ENCODE measurements at regions not wholly inside any gene's neighbourhood (a gene's known extent, or its start where the extent isn't known, plus 50 kb on each side); places are given as distances from the start of the nearest gene placed in this dataset.

DNA sequence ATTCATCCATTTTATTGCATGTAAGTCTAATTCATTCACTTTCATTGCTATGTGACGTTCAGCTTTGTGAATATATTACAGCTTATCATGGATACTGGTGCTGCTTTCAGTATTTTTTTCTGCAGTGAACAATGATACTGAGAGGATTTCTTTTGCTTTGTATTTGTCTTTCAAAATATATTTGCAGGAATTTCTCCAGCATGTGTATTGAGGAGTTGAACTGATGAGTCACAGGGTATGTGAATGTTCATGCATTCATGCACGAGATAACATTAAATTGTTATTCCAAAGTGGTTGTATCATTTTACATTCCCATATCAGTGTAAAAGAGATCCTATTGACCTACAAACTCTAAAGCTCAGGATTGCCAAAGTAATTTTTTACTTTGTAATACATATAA lies 283.8 kb upstream of the ARSJ start:
- no peak for DNase-seq
- H3K27ac ChIP-seq (ENCODE audit: low read depth, low read length) = no peak overlapping the region
- no peaks in the 10 kb centered on the region for H3K4me1 ChIP-seq (ENCODE audit: insufficient read depth, low read length)
- Mint-ChIP-seq H3K27ac (no peak overlapping the region), H3K9me3 (no peaks in the 10 kb centered on the region), H3K27me3 (peaks cover 0 to 1% of the 10 kb centered on the region in 2 donors), H3K36me3 (no peaks in the 10 kb centered on the region), H3K4me3 (no peak overlapping the region), H3K4me1 (no peaks in the 10 kb centered on the region)
- no peaks in the 10 kb centered on the region for H3K9me3 ChIP-seq (ENCODE audit: low read length)
- POLR2A ChIA-PET = no interaction called here
- CTCF ChIA-PET = no interaction called here
- H3K4me3 ChIP-seq (ENCODE audit: low read length) = no peak overlapping the region
- no peaks in the 10 kb centered on the region for H3K27me3 ChIP-seq (ENCODE audit: insufficient read depth, low read length, poor library complexity, severe bottlenecking)
- H3K36me3 ChIP-seq (ENCODE audit: insufficient read depth, low read length) = no peaks in the 10 kb centered on the region

GRCh38 chr4:114264452-114264851 lies 285.0 kb upstream of the ARSJ start:
- H3K9me3 Mint-ChIP-seq = no peaks in the 10 kb centered on the region
- Histone ChIP-seq H3K4me1 (ENCODE audit: insufficient read depth, low read length) (no peaks in the 10 kb centered on the region), H3K9me3 (ENCODE audit: low read length) (no peaks in the 10 kb centered on the region), H3K27ac (ENCODE audit: low read depth, low read length) (no peak overlapping the region), H3K4me3 (ENCODE audit: low read length) (no peak overlapping the region), H3K27me3 (ENCODE audit: insufficient read depth, low read length, poor library complexity, severe bottlenecking) (no peaks in the 10 kb centered on the region), H3K36me3 (ENCODE audit: insufficient read depth, low read length) (no peaks in the 10 kb centered on the region)
- no peaks in the 10 kb centered on the region for H3K4me1 Mint-ChIP-seq
- POLR2A ChIA-PET = no interaction called here
- CTCF ChIA-PET = no interaction called here
- DNase-seq = no peak
- H3K27ac Mint-ChIP-seq = no peak overlapping the region
- H3K36me3 Mint-ChIP-seq = no peaks in the 10 kb centered on the region
- H3K4me3 Mint-ChIP-seq = no peak overlapping the region
- H3K27me3 Mint-ChIP-seq = peaks cover 0 to 1% of the 10 kb centered on the region in 2 donors

DNA sequence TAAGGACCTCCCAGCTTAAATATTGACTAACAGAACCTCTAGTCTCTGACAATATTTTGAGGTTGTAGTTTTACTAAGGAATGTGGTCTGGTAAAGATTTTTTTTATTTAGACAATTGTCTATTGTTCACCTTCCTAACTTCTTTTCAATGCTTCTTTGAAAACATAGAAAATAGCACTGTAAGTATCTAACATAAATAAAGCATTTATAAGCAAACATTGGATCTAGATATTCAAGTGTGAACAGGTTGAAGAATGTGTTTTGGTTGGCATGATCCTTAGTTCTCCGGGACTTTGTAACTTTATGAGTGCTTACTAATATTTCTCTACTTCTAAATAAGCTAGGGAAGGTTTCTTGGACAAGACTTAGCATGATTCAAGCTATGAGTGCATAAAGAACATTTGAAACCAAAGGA lies 285.4 kb upstream of the ARSJ start:
- H3K27me3 Mint-ChIP-seq = peaks cover 0 to 1% of the 10 kb centered on the region in 2 donors
- no peaks in the 10 kb centered on the region for H3K9me3 Mint-ChIP-seq
- POLR2A ChIA-PET = no interaction called here
- Histone ChIP-seq H3K4me3 (ENCODE audit: low read length) (no peak overlapping the region), H3K27ac (ENCODE audit: low read depth, low read length) (no peak overlapping the region), H3K4me1 (ENCODE audit: insufficient read depth, low read length) (no peaks in the 10 kb centered on the region), H3K9me3 (ENCODE audit: low read length) (no peaks in the 10 kb centered on the region), H3K36me3 (ENCODE audit: insufficient read depth, low read length) (no peaks in the 10 kb centered on the region), H3K27me3 (ENCODE audit: insufficient read depth, low read length, poor library complexity, severe bottlenecking) (no peaks in the 10 kb centered on the region)
- H3K4me1 Mint-ChIP-seq = no peaks in the 10 kb centered on the region
- no peak overlapping the region for H3K27ac Mint-ChIP-seq
- H3K36me3 Mint-ChIP-seq = no peaks in the 10 kb centered on the region
- CTCF ChIA-PET = no interaction called here
- no peak overlapping the region for H3K4me3 Mint-ChIP-seq
- no peak for DNase-seq

GRCh38 chr4:114265342-114265741 lies 285.9 kb upstream of the ARSJ start:
- H3K4me1 ChIP-seq (ENCODE audit: insufficient read depth, low read length) = no peaks in the 10 kb centered on the region
- Mint-ChIP-seq H3K36me3 (no peaks in the 10 kb centered on the region), H3K9me3 (no peaks in the 10 kb centered on the region), H3K27me3 (peaks cover 0 to 1% of the 10 kb centered on the region in 2 donors), H3K4me1 (no peaks in the 10 kb centered on the region), H3K4me3 (no peak overlapping the region), H3K27ac (no peak overlapping the region)
- no peak for DNase-seq
- POLR2A ChIA-PET = no interaction called here
- H3K36me3 ChIP-seq (ENCODE audit: insufficient read depth, low read length) = no peaks in the 10 kb centered on the region
- CTCF ChIA-PET = no interaction called here
- H3K27me3 ChIP-seq (ENCODE audit: insufficient read depth, low read length, poor library complexity, severe bottlenecking) = no peaks in the 10 kb centered on the region
- no peak overlapping the region for H3K27ac ChIP-seq (ENCODE audit: low read depth, low read length)
- H3K4me3 ChIP-seq (ENCODE audit: low read length) = no peak overlapping the region
- H3K9me3 ChIP-seq (ENCODE audit: low read length) = no peaks in the 10 kb centered on the region

DNA sequence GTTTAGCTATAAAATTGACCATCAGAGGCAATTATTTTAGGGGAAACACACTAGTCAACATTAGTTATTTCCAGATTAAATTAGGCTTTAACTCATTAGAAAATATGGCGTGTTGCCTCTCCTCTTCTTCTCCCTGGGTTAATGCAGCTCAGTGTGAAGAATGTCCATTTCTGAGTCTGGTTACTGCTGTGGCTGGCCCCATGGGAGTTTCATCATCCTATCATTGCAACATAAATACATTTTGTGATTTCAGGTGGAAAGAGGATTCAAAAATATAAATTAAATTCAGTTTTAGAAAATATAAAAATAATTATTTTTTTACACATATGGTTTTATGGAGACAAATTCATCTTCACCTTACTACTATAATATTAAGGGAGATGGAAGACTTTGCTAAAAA lies 288.5 kb upstream of the ARSJ start:
- POLR2A ChIA-PET = no interaction called here
- CTCF ChIA-PET = no interaction called here

GRCh38 chr4:114271031-114271430 lies 291.6 kb upstream of the ARSJ start:
- POLR2A ChIA-PET = no interaction called here
- no peak overlapping the region for H3K4me3 ChIP-seq (ENCODE audit: low read length)
- H3K27ac ChIP-seq (ENCODE audit: low read depth, low read length) = no peak overlapping the region
- Mint-ChIP-seq H3K27ac (peak overlapping the region in 1 of 8 donors; percentile 8), H3K27me3 (no peaks in the 10 kb centered on the region), H3K36me3 (no peaks in the 10 kb centered on the region), H3K4me1 (peaks cover 0 to 2% (median 0%) of the 10 kb centered on the region in 3 donors), H3K9me3 (no peaks in the 10 kb centered on the region), H3K4me3 (no peak overlapping the region)
- H3K4me1 ChIP-seq (ENCODE audit: insufficient read depth, low read length) = no peaks in the 10 kb centered on the region
- DNase-seq = no peak
- H3K27me3 ChIP-seq (ENCODE audit: insufficient read depth, low read length, poor library complexity, severe bottlenecking) = no peaks in the 10 kb centered on the region
- CTCF ChIA-PET = no interaction called here
- H3K36me3 ChIP-seq (ENCODE audit: insufficient read depth, low read length) = no peaks in the 10 kb centered on the region
- H3K9me3 ChIP-seq (ENCODE audit: low read length) = no peaks in the 10 kb centered on the region

More for the DNA sequence above, 288.5 kb upstream of the ARSJ start:
- Mint-ChIP-seq H3K4me1 (peaks cover 0 to 2% (median 0%) of the 10 kb centered on the region in 3 donors), H3K27me3 (no peaks in the 10 kb centered on the region), H3K36me3 (no peaks in the 10 kb centered on the region), H3K27ac (no peak overlapping the region), H3K9me3 (no peaks in the 10 kb centered on the region), H3K4me3 (no peak overlapping the region)
- H3K27ac ChIP-seq (ENCODE audit: low read depth, low read length) = no peak overlapping the region
- H3K9me3 ChIP-seq (ENCODE audit: low read length) = no peaks in the 10 kb centered on the region
- DNase-seq = no peak
- H3K4me3 ChIP-seq (ENCODE audit: low read length) = no peak overlapping the region
- no peaks in the 10 kb centered on the region for H3K4me1 ChIP-seq (ENCODE audit: insufficient read depth, low read length)
- no peaks in the 10 kb centered on the region for H3K36me3 ChIP-seq (ENCODE audit: insufficient read depth, low read length)
- H3K27me3 ChIP-seq (ENCODE audit: insufficient read depth, low read length, poor library complexity, severe bottlenecking) = no peaks in the 10 kb centered on the region

DNA sequence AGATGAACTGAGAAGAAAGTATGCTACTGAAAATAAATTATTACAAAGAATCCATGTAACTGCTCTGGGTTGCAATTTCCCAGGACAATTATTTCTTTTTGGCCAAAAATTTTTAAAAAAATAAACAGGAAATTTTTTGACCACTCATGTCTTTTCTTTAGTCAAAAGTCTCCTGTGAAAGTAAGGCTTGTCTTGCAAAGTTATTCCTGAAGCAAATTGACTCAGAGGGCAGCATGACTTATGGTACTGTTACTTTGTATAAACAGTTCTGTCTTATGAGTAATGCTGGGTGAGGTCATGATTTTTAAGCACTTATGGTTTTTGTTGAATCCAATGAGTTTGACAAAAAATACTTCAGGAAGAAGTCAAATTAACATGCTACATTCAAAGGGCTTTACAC lies 292.8 kb upstream of the ARSJ start:
- Histone ChIP-seq H3K9me3 (ENCODE audit: low read length) (no peaks in the 10 kb centered on the region), H3K4me1 (ENCODE audit: insufficient read depth, low read length) (no peaks in the 10 kb centered on the region), H3K27ac (ENCODE audit: low read depth, low read length) (no peak overlapping the region), H3K4me3 (ENCODE audit: low read length) (no peak overlapping the region), H3K36me3 (ENCODE audit: insufficient read depth, low read length) (no peaks in the 10 kb centered on the region), H3K27me3 (ENCODE audit: insufficient read depth, low read length, poor library complexity, severe bottlenecking) (no peaks in the 10 kb centered on the region)
- Mint-ChIP-seq H3K4me3 (no peak overlapping the region), H3K9me3 (no peaks in the 10 kb centered on the region), H3K36me3 (no peaks in the 10 kb centered on the region), H3K27ac (no peak overlapping the region), H3K27me3 (no peaks in the 10 kb centered on the region), H3K4me1 (peaks cover 0 to 2% (median 0%) of the 10 kb centered on the region in 3 donors)
- POLR2A ChIA-PET = no interaction called here
- CTCF ChIA-PET = no interaction called here
- no peak for DNase-seq

GRCh38 chr4:114273238-114273637 lies 293.8 kb upstream of the ARSJ start:
- Mint-ChIP-seq H3K4me1 (peaks cover 0 to 2% (median 0%) of the 10 kb centered on the region in 3 donors), H3K27me3 (no peaks in the 10 kb centered on the region), H3K27ac (no peak overlapping the region), H3K4me3 (no peak overlapping the region), H3K9me3 (no peaks in the 10 kb centered on the region), H3K36me3 (no peaks in the 10 kb centered on the region)
- H3K4me3 ChIP-seq (ENCODE audit: low read length) = no peak overlapping the region
- H3K27ac ChIP-seq (ENCODE audit: low read depth, low read length) = no peak overlapping the region
- no peaks in the 10 kb centered on the region for H3K9me3 ChIP-seq (ENCODE audit: low read length)
- H3K27me3 ChIP-seq (ENCODE audit: insufficient read depth, low read length, poor library complexity, severe bottlenecking) = no peaks in the 10 kb centered on the region
- no peaks in the 10 kb centered on the region for H3K36me3 ChIP-seq (ENCODE audit: insufficient read depth, low read length)
- ChIA-PET CTCF (no interaction called here), POLR2A (no interaction called here)
- no peaks in the 10 kb centered on the region for H3K4me1 ChIP-seq (ENCODE audit: insufficient read depth, low read length)
- no peak for DNase-seq

GRCh38 chr4:114277690-114278089 lies 298.2 kb upstream of the ARSJ start:
- H3K4me3 ChIP-seq (ENCODE audit: low read length) = no peak overlapping the region
- CTCF ChIA-PET = no interaction called here
- H3K4me1 ChIP-seq (ENCODE audit: insufficient read depth, low read length) = no peaks in the 10 kb centered on the region
- POLR2A ChIA-PET = no interaction called here
- Mint-ChIP-seq H3K9me3 (no peaks in the 10 kb centered on the region), H3K36me3 (no peaks in the 10 kb centered on the region), H3K4me3 (no peak overlapping the region), H3K27me3 (peaks cover 0 to 2% of the 10 kb centered on the region in 2 donors), H3K4me1 (no peaks in the 10 kb centered on the region), H3K27ac (no peak overlapping the region)
- H3K9me3 ChIP-seq (ENCODE audit: low read length) = no peaks in the 10 kb centered on the region
- H3K27me3 ChIP-seq (ENCODE audit: insufficient read depth, low read length, poor library complexity, severe bottlenecking) = no peaks in the 10 kb centered on the region
- no peak overlapping the region for H3K27ac ChIP-seq (ENCODE audit: low read depth, low read length)
- no peaks in the 10 kb centered on the region for H3K36me3 ChIP-seq (ENCODE audit: insufficient read depth, low read length)
- no peak for DNase-seq
